ENCODE measurements at regions not wholly inside any gene's neighbourhood (a gene's known extent, or its start where the extent isn't known, plus 50 kb on each side); places are given as distances from the start of the nearest gene placed in this dataset.
A peak's percentile ranks its signal among the peaks of the same experiment; 100 is the strongest.

- Mint-ChIP-seq H3K4me1 (no peaks in the 10 kb centered on the region), H3K36me3 (no peaks in the 10 kb centered on the region), H3K27ac (no peak overlapping the region), H3K9me3 (no peaks in the 10 kb centered on the region), H3K4me3 (no peak overlapping the region), H3K27me3 (no peaks in the 10 kb centered on the region)
- ATAC-seq = no peak
These were observed 507.7 kb downstream of the EPM2A start for GRCh38 chr6:145227593-145227992.

DNA sequence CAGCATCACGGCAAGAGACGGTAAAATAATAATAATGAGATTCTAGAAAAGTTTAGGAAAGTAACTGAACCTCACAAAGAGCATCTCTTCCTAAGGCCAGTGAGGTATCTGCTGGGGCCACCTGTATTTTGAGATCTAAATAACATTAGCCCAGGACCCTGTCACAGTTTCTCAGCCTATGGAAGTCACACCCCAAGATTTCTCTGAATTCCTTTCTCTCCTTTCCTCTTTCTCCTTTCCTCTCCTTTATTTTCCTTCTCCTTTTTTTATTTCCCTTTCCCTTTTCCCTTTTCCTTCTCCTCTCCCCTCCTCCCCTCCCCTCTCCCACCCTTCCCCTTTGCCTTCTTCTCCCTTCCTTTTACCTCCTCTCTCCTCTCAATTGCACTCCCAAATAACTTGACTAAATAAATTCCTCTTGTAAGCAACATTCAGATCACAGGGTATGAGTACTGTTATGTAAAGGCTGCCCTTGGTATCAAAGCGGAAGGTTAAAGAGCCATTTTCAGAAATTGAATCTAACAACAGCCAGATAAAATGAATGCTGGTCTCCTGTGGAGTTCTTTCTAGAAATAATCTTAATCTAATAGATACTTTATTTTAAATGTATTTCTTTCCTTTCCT lies 506.2 kb downstream of the EPM2A start:
- Mint-ChIP-seq H3K27me3 (no peaks in the 10 kb centered on the region), H3K27ac (no peak overlapping the region), H3K4me3 (no peak overlapping the region), H3K36me3 (no peaks in the 10 kb centered on the region), H3K4me1 (no peaks in the 10 kb centered on the region), H3K9me3 (peaks cover 7% of the 10 kb centered on the region)
- ATAC-seq = no peak

DNA sequence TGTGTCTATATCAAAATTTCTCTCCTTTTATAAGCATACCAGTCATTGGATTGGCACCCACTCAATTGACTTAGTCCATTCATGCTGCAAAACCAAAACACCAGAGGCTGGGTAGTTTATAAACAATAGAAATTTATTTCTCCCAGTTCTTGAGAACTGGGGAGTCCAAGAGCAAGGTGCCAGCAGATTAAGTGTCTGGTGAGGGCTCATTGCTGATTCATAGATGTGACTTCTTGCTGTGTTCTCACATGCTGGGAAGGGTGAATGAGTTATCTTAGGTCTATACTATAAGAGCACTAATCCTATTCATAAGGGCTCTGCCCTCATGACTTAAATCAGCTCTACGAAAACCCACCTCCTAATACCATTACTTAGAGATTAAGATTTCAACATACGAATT lies 501.4 kb downstream of the EPM2A start:
- no peaks in the 10 kb centered on the region for H3K36me3 Mint-ChIP-seq
- no peaks in the 10 kb centered on the region for H3K4me1 Mint-ChIP-seq
- H3K9me3 Mint-ChIP-seq = peaks cover 7% of the 10 kb centered on the region
- H3K4me3 Mint-ChIP-seq = no peak overlapping the region
- H3K27me3 Mint-ChIP-seq = no peaks in the 10 kb centered on the region
- no peak for ATAC-seq
- no peak overlapping the region for H3K27ac Mint-ChIP-seq

GRCh38 chr6:145235207-145235606 lies 500.1 kb downstream of the EPM2A start:
- no peaks in the 10 kb centered on the region for H3K4me1 Mint-ChIP-seq
- peaks cover 7% of the 10 kb centered on the region for H3K9me3 Mint-ChIP-seq
- no peaks in the 10 kb centered on the region for H3K36me3 Mint-ChIP-seq
- H3K27me3 Mint-ChIP-seq = no peaks in the 10 kb centered on the region
- no peak overlapping the region for H3K27ac Mint-ChIP-seq
- no peak for ATAC-seq
- H3K4me3 Mint-ChIP-seq = no peak overlapping the region

DNA sequence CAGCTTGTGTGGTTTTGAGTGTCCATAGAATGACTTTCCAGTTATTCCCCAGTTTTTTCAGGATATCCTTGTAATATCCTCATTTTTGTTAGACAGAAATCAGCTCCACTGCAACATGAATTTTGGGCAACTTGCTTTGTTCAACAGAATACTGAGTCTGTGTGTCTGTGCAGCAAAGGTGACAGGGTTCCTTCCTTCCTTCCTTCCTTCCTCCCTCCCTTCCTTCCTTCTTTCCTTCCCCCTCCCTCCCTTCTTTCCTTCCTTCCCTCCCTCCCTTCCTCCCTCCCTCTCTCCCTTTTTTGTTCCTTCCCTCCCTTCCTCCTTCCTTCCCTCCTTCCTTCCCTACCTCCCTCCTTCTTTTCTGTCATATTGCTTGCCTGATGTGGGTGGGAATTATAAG lies 496.5 kb downstream of the EPM2A start:
- Mint-ChIP-seq H3K4me1 (no peaks in the 10 kb centered on the region), H3K4me3 (no peak overlapping the region), H3K36me3 (no peaks in the 10 kb centered on the region), H3K27ac (no peak overlapping the region), H3K9me3 (peaks cover 1% of the 10 kb centered on the region), H3K27me3 (peaks cover 9% of the 10 kb centered on the region)
- ATAC-seq = no peak

DNA sequence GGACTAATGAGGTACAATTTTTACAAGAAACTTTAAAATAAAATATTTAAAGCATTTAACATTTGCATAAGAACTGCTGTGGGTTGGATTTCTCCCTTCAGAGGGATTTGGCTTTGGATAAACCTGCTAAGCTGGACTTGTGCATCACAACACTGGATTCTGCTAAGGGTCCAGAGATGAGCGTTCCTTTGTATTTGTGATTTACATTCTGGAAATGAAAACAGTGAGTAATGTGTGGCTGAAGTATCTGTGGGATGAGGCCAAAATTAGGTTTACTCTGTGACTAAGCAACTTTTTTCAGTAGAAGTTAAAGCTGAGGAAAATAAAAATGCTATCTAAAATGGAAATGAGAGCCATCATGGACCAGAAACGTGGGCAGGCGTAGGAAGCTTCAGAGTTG lies 494.3 kb downstream of the EPM2A start:
- Mint-ChIP-seq H3K9me3 (no peaks in the 10 kb centered on the region), H3K36me3 (no peaks in the 10 kb centered on the region), H3K4me1 (no peaks in the 10 kb centered on the region), H3K27me3 (peaks cover 9% of the 10 kb centered on the region), H3K4me3 (no peak overlapping the region), H3K27ac (no peak overlapping the region)
- no peak for ATAC-seq

DNA sequence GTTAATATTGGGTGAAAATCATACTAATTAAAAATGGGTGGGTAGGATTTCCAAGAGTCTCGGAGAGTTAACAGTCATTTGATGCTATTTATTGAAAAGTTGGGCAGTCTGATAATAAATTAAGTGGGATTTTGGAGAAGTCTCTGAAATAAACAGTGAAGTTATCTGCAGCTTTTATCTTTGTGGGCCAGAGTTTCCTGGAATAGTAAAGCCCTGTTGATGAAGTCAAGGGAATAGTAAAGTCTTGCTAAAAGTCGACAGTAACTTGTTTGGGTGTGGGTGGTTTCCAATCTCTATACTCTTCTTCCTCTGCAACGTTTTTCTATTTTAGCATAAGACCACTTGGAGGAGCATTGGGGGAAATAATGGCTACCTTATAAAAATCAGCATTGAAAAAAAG lies 493.6 kb downstream of the EPM2A start:
- ATAC-seq = no peak
- Mint-ChIP-seq H3K9me3 (no peaks in the 10 kb centered on the region), H3K27ac (no peak overlapping the region), H3K4me1 (no peaks in the 10 kb centered on the region), H3K36me3 (no peaks in the 10 kb centered on the region), H3K4me3 (no peak overlapping the region), H3K27me3 (peaks cover 9% of the 10 kb centered on the region)

- no peaks in the 10 kb centered on the region for H3K9me3 Mint-ChIP-seq
- H3K36me3 Mint-ChIP-seq = no peaks in the 10 kb centered on the region
- no peak overlapping the region for H3K4me3 Mint-ChIP-seq
- no peak for ATAC-seq
- H3K27me3 Mint-ChIP-seq = peaks cover 9% of the 10 kb centered on the region
- H3K4me1 Mint-ChIP-seq = no peaks in the 10 kb centered on the region
- H3K27ac Mint-ChIP-seq = no peak overlapping the region
These were observed 490.8 kb downstream of the EPM2A start for GRCh38 chr6:145244349-145245100.

- Mint-ChIP-seq H3K27ac (no peak overlapping the region), H3K4me3 (no peak overlapping the region), H3K4me1 (no peaks in the 10 kb centered on the region), H3K9me3 (no peaks in the 10 kb centered on the region), H3K36me3 (no peaks in the 10 kb centered on the region), H3K27me3 (peaks cover 9% of the 10 kb centered on the region)
- ATAC-seq = no peak
These were observed 490.2 kb downstream of the EPM2A start for GRCh38 chr6:145245119-145245518.

DNA sequence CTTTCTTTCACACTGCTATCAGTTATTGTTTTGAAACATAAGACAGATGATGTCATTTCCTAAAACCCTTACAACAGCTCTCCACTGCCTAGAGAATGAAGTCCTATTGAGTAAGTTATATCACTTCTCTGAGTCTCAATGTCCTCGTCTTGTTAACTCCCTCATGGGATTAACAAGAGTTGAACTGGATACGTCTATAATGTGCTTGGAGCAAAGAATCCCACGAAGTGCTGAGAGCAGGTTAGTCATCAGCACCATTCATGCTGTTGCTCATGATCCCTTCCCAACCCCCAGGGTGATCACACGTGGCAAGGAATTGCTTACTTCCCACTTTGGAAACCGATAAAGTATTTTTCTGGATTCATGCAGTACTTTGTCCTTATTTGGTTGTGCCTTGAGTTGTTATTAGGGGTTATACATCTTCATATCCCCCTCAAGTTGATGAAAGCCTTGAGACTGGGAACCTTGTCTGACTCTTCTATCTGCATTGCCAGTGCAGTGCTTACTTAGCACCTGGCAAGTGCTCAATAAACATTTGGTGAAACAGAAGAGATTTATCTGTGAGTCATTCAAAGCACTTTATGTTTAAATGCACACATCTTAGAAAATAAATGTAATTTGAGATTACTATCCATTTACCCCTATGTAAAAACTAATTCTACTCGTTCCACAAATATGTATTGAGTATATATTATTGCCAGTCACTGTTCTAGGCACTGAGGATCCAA lies 487.5 kb downstream of the EPM2A start:
- H3K4me3 Mint-ChIP-seq = no peak overlapping the region
- ATAC-seq = no peak
- H3K27me3 Mint-ChIP-seq = no peaks in the 10 kb centered on the region
- no peak overlapping the region for H3K27ac Mint-ChIP-seq
- no peaks in the 10 kb centered on the region for H3K9me3 Mint-ChIP-seq
- H3K36me3 Mint-ChIP-seq = no peaks in the 10 kb centered on the region
- no peaks in the 10 kb centered on the region for H3K4me1 Mint-ChIP-seq

DNA sequence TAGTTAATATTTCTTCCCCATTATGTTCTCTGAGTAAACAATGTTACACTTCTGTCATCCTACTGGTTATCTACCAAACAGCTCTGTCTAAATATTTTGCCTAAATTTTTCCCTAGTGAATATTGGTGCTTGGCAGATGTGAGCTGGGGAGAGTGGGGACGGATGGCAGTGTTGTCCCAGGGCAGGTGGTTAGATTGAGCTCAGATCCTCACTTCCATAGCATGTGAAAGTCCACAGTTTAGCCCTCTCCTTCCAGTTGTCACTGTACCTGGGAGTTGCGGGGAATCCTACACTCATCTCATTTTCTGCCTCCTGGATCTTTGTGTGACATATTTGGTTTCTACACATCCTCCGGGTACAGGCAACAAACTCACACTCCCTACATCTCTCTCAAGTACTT lies 484.9 kb downstream of the EPM2A start:
- Mint-ChIP-seq H3K9me3 (no peaks in the 10 kb centered on the region), H3K27ac (no peak overlapping the region), H3K4me3 (no peak overlapping the region), H3K36me3 (no peaks in the 10 kb centered on the region), H3K27me3 (no peaks in the 10 kb centered on the region), H3K4me1 (no peaks in the 10 kb centered on the region)
- ATAC-seq = no peak

DNA sequence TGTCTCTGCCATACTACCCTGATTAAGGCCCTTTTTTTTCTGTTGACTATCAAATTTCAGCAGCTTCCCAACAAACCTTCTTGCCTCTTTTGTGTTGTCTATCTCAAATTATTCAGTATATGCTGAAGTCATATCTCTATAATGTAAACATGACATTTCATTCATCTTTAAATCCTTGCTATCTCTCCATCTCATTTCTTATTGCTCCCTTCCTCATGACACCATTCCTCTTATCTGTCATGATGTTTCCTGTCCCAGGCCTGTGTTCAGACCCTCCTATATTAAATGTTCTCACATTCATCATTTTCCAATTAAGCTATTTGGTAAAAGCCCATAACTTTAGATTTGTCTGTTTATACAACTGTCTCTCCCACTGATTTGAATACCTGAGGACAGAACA lies 482.6 kb downstream of the EPM2A start:
- H3K27me3 Mint-ChIP-seq = no peaks in the 10 kb centered on the region
- H3K4me1 Mint-ChIP-seq = no peaks in the 10 kb centered on the region
- H3K27ac Mint-ChIP-seq = no peak overlapping the region
- H3K36me3 Mint-ChIP-seq = no peaks in the 10 kb centered on the region
- H3K9me3 Mint-ChIP-seq = peaks cover 4% of the 10 kb centered on the region
- ATAC-seq = no peak
- no peak overlapping the region for H3K4me3 Mint-ChIP-seq

DNA sequence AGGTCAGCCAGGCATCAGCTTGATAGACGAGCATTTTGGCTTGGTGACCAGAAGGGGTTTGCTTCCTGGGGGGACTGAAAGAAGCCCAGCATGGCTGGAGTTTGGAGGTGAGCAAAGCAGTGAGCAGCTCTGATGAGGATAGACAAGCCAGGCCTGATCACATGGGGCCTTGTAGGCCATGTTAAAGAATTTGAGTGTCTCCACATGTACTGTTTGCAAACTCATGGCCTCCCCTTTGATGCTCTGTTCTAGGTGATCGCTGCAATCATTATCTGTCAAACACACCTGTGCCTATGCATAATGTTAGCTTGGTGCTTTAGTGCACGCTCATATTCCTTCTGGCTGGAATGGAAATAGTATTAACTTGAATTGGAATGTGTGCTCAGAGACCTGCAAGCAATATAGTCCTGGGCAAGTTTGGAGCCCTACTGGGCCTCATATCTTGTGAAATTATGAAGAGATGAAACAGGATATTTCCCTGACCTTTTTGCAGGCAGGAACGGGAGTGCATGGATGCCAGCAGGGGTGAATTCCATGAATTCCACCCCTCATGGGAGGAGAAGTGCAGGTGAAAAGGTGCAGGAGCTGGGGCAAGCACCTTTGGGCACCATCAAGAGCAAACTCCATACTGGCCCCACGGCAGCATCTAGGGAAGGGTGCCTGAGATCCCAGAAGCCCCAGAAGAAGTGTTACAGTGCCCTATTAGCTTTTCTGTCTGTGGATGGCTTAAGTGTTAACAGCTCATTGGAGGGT lies 480.5 kb downstream of the EPM2A start:
- H3K4me3 Mint-ChIP-seq = no peak overlapping the region
- peak; percentile 9 for ATAC-seq
- no peaks in the 10 kb centered on the region for H3K36me3 Mint-ChIP-seq
- no peaks in the 10 kb centered on the region for H3K4me1 Mint-ChIP-seq
- no peaks in the 10 kb centered on the region for H3K27me3 Mint-ChIP-seq
- peaks cover 4% of the 10 kb centered on the region for H3K9me3 Mint-ChIP-seq
- H3K27ac Mint-ChIP-seq = no peak overlapping the region

DNA sequence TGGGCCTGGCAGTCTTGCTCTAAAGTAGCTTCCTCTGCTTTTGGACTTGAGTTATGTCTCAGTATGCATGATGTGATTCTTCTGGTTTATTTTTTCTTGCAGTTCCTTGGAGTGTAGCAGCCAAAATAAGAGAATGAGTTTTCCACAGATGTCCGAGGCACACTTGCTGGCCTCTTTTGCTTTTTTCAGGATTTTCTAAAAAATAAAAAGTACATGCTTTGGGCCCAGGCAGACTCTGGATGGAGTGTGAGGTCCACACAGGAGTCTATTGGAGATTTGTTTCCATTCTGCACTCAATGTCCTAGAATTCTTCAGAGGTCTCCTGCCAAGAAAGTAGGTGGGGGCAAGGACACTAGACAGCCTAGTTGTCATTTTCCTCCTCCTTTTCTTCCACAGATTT lies 477.6 kb downstream of the EPM2A start:
- ATAC-seq = no peak
- H3K4me3 Mint-ChIP-seq = no peak overlapping the region
- no peak overlapping the region for H3K27ac Mint-ChIP-seq
- H3K27me3 Mint-ChIP-seq = no peaks in the 10 kb centered on the region
- H3K36me3 Mint-ChIP-seq = no peaks in the 10 kb centered on the region
- no peaks in the 10 kb centered on the region for H3K4me1 Mint-ChIP-seq
- peaks cover 4% of the 10 kb centered on the region for H3K9me3 Mint-ChIP-seq

DNA sequence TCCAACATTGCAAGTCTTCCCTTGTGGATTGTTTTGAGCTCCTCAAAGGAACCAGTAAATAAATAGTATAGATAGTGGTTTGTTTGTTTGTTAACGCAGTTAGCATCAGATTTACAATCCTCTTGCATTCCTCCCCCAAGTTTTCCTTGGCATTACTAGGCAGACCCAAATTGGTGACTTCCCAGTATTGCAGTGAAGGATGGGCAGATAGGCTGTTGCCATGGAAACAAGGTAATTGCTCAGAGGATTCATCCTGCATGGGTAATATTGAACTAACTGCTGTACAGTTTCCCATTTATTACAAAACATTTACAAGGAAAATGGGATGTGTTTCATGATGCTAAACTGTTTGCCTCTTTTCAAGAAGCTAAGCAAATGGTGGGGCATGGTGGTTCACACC lies 477.2 kb downstream of the EPM2A start:
- H3K27me3 Mint-ChIP-seq = no peaks in the 10 kb centered on the region
- ATAC-seq = no peak
- no peaks in the 10 kb centered on the region for H3K4me1 Mint-ChIP-seq
- H3K36me3 Mint-ChIP-seq = no peaks in the 10 kb centered on the region
- H3K27ac Mint-ChIP-seq = no peak overlapping the region
- no peak overlapping the region for H3K4me3 Mint-ChIP-seq
- peaks cover 4% of the 10 kb centered on the region for H3K9me3 Mint-ChIP-seq

All from stimulated activated memory B cell treated with anti-CD40 and anti-IgM and Interleukin-4, amounts not matched to agents 10 μg/mL and 1 μg/mL and 100 μg/mL, for 72 hours (primary cell).